GM19452 (cell line): ENCODE measurements at regions not wholly inside any gene's neighbourhood (a gene's known extent, or its start where the extent isn't known, plus 50 kb on each side); places are given as distances from the start of the nearest gene placed in this dataset.
"Not testable (repeated sequence)": the region's sequence is repeated elsewhere in the genome, so short reads cannot be mapped to it uniquely, and the experiment has no call there.

Source experiments
- ATAC-seq: cut with Tn5 transposase; IDR thresholded peaks from one replicate; pipeline ENCODE4 v1.9.1; 2021; ENCODE audit not compliant: unreplicated experiment

- ATAC-seq: no peak
Measured at GRCh38 chr2:105540642-105541041, 141.8 kb upstream of the FHL2 start.

GRCh38 chr2:105539331-105539730 is 140.5 kb upstream of the FHL2 start:
- no peak for ATAC-seq

- ATAC-seq: no peak
Measured at GRCh38 chr2:105538840-105539239, 140.0 kb upstream of the FHL2 start.

DNA sequence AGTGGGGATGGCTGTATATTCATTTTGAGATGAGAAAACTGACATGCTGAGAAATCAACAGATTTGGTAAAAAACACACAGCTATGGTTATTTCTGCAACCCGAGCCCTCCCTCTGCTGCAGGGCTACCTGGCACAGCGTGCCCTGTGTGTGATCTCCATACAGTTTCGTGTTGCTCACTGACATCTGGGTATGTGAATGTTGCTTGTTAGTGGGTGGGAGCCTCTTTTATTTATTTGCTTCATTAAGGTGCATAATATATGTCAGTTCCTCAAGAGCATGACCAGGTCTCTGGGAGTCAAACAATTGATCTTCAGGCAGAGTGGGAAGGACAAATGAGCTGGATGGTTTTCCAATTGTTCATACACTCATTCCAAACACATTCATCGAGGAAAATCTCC is 139.1 kb upstream of the FHL2 start:
- no peak for ATAC-seq

- no peak for ATAC-seq
Measured at GRCh38 chr2:105537466-105537865, 138.6 kb upstream of the FHL2 start.

DNA sequence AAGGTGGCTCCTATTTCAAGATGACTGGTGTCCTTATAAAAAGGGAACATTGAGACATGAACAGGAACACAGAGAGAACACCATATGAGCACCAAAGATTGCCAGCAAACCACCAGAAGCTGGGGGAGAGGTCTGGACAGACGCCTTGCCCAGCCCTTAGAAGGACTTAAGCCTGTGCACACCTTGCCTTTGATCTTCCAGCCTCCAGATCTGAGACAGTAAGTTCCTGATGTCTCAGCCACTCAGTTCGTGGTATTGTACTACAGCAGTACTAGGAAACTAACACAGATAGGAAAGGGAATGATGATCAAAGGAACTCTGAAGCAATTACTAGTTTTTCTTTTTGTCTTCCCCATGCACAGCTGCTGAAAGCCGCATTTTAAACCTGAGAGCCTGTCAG is 137.3 kb upstream of the FHL2 start:
- ATAC-seq: no peak

DNA sequence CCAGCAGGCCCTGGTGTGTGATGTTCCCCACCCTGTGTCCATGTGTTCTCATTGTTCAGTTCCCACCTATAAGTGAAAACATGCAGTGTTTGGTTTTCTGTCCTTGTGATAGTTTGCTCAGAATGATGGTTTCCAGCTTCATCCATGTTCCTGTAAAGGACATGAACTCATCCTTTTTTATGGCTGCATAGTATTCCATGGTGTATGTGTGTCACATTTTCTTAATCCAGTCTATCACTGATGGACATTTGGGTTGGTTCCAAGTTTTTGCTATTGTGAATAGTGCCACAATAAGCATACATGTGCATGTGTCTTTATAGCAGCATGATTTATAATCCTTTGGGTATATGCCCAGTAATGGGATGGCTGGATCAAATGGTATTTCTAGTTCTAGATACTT is 130.4 kb upstream of the FHL2 start:
- not testable (repeated sequence) for ATAC-seq

DNA sequence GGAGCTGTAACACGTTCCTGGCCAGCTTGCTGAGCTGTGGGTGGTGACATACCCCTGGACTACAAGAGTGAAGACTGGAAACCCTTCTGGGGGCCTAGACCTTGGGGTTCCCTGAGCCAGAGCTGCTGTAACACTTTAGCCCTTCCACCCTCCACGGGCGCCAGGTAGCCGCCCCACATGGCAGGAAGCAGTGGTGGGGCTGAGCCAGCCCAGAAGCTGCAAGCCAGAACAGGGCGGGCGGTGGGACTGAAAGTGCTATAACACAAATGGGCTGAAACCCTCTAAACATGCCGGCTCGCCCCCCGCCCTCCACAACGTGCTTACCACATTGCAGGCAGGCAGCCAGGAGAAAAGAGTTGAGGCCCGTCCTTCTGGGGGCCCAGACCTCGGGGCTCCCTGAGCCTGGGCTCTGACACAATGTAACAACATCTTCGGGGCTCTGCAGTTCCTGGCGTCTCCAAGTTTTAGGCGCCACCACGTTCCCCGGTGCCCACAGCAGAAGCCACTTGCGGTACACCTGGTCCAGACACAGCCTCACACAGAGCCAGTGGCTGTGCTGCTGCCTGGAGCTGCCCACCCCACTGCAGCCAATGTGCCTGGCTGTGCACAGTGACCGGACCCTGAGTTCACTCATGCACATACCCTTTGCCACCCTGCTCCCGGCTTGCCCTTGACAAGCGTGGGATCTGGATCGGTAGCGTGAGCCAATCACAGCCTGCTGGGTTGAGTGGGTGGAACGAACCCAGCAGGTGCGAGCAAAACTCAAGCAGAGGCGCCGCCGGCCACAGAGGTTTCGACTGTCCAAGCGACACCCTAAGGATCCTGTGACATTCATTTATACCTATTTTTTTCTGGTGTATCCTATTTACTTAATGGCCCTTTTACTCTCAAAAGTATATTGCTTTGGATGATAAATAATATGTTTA is 127.4 kb upstream of the FHL2 start:
- ATAC-seq: no peak

GRCh38 chr2:105525201-105525600 is 126.3 kb upstream of the FHL2 start:
- ATAC-seq: no peak

GRCh38 chr2:105522645-105523044 is 123.8 kb upstream of the FHL2 start:
- no peak for ATAC-seq

- ATAC-seq: no peak
Measured at GRCh38 chr2:105521616-105522015, 122.8 kb upstream of the FHL2 start.

DNA sequence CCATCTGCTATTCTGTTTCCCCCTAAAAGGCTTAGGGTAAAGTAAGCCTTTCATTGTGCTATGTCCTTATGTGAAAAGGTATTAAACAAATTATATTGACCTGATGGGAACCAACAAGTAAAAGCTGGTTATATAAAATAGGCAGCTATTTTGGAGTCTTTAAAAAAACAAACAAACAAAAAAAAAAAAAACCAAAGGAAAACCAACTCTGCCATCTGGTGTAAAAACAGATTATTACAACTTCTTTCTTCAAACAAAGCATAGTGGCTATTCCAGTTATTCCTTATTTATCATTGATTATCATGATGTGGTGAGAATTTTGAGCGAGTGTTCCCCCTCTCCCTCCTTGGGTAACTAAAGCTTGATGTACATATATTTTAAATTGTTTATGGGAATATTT is 122.3 kb upstream of the FHL2 start:
- ATAC-seq: no peak

- ATAC-seq: no peak
Measured at GRCh38 chr2:105519516-105519915, 120.7 kb upstream of the FHL2 start.

GRCh38 chr2:105518897-105519296 is 120.0 kb upstream of the FHL2 start:
- no peak for ATAC-seq

DNA sequence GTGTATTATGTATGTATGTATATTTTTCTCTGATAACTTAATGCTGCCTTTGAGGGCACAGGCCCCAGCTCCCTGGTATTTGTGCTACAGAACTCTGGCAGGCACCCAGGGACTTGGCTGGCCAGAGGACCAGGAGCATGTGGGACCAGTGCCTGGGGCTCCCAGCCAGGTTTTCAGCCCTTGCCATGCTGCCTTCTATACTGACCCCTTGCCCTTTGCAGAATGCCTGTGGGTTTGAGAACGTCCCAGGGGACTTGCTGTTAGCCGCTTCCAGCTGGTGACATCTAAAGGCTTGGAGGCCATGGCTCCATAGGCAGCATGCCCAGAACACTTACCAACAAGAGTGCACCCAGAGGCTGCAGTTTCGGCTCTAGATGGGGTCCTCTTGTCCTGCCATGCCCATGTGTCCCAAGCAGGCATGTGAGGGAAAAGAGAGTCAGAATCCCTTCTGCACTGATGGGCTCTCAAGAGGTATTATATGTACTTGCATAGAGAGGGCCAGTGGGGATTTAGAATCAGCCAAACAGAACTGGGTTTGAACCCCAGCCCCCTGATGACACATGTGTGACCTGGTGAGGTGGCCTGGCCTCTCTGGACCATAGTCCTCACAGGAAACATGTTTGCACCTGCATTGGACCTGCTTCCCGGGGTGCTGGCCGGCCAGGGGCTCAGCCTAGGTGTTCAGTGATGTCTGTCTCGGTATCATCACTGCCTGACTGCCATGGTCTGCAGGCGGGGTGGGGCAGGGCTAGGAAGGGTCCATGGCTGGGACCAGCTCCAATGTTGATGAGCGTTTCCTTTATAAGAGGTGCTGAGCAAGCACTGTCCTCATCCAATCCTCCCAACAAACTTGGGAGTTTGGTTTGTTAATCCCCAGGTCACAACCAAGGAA is 119.2 kb upstream of the FHL2 start:
- no peak for ATAC-seq

DNA sequence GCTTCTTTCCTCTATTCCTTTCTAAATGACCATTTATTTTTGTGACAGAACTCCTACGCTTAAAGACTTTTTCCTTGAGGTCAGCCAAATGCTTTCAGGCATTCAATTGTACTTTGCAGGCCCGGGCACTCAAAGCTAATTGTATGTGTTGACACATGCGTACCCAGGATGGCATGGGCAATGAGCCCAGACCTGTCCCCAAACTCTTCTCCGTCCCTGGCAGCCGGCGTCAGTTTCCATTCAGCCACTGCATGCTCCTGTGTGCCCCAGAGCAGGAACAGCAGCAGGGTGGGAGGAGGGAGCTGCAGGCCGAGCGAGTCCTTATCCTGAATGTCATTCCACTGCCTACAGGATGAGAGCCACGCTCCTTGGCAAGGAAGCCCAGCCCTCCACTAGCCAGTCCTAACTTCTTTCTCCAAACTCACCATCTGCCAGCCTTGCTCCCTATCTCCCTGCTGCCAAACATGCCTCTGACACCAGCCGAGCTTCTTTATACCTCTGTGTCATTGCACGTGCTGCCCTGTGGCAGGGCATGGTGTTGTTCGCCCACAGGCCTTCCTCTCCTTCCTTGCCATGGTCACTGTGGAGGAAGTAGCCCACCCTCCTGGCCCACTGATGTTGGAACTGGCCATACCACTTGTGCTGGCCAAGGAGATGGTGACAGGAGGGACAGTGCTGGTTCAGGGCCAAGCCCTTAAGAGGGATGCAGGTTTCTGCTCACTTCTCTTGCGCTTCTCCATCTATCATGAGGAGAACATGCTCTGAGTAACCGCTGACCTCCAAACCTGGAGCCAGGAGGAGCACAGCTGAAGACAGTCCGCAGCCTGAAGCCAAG is 116.9 kb upstream of the FHL2 start:
- no peak for ATAC-seq

DNA sequence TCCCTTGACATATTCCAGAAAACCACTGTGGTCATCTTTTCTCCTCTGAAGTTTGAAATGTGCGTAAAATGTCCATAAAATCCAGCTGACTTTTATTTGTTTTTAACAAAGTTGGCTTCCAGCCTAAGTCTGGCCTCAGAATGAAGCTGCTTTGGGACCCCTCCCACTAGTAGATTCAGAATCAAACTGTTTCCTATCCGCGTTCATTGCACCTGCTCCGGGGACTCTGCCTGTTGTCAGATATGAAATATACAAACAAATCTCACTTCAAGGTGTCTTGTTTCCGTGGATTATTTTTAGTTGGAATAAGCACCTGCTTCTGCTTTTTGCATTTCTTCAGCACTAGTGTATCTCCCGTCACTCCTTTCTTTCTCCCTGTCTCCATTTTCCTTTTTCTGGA is 115.7 kb upstream of the FHL2 start:
- ATAC-seq: no peak

GRCh38 chr2:105510761-105511528 is 112.1 kb upstream of the FHL2 start:
- no peak for ATAC-seq

GRCh38 chr2:105509269-105510086 is 110.6 kb upstream of the FHL2 start:
- ATAC-seq: no peak
